GM13977 (cell line): ENCODE measurements at regions not wholly inside any gene's neighbourhood (a gene's known extent, or its start where the extent isn't known, plus 50 kb on each side); places are given as distances from the start of the nearest gene placed in this dataset.

Experiments
- DNase-seq: peaks from one replicate; pipeline ENCODE4 v3.0.0; 2012; ENCODE audit warnings: low spot score
- CTCF ChIP-seq: IDR thresholded peaks from 2 replicates; pipeline ENCODE4 v1.5.1; 2012; ENCODE audit warnings: mild to moderate bottlenecking, control low read depth; ENCODE audit not compliant: insufficient read depth; ENCODE audit errors: extremely low read depth, missing control alignments
- in situ Hi-C: fragments of 300-500 bp; cut with MboI; formaldehyde crosslinking; loops from one replicate; pipeline ENCODE4 v1.12.0; 2022; ENCODE audit warnings: low sequenced_read_pairs, low pct_unique_long_range_greater_than_20kb, mixed read lengths, inconsistent platforms; ENCODE audit not compliant: unreplicated experiment

- DNase-seq: no peak
- in situ Hi-C loops: no loop called here
- no peak for TF ChIP-seq CTCF
Observed at GRCh38 chr4:29717287-29718057, 1002.7 kb upstream of the PCDH7 start.

- no peak for TF ChIP-seq CTCF
- in situ Hi-C loops: no loop called here
- no peak for DNase-seq
Observed at GRCh38 chr4:29718136-29718535, 1002.0 kb upstream of the PCDH7 start.

GRCh38 chr4:29722253-29722652 lies 997.9 kb upstream of the PCDH7 start:
- no peak for DNase-seq
- in situ Hi-C loops: no loop called here
- TF ChIP-seq CTCF: no peak

- no peak for TF ChIP-seq CTCF
- no peak for DNase-seq
- in situ Hi-C loops: no loop called here
Observed at GRCh38 chr4:29726938-29727337, 993.2 kb upstream of the PCDH7 start.

GRCh38 chr4:29734343-29735213 lies 985.6 kb upstream of the PCDH7 start:
- no peak for TF ChIP-seq CTCF
- in situ Hi-C loops: no loop called here
- no peak for DNase-seq

- no peak for TF ChIP-seq CTCF
- no peak for DNase-seq
- in situ Hi-C loops: no loop called here
Observed at GRCh38 chr4:29756966-29757365, 963.2 kb upstream of the PCDH7 start.
